Stimulated activated CD4-positive, alpha-beta T cell treated with anti-CD3 and anti-CD28 coated beads, Interleukin-1b, Interleukin-23, amount 100 ng/mL, for 48 hours (primary cell): ENCODE measurements at regions not wholly inside any gene's neighbourhood (a gene's known extent, or its start where the extent isn't known, plus 50 kb on each side); places are given as distances from the start of the nearest gene placed in this dataset.

Experiments
- DNase-seq: peaks from one replicate; pipeline ENCODE4 v3.0.0-alpha.2; 2020

GRCh38 chr9:96031916-96032534 is 156.5 kb downstream of the ERCC6L2 start:
- DNase-seq = no peak

DNA sequence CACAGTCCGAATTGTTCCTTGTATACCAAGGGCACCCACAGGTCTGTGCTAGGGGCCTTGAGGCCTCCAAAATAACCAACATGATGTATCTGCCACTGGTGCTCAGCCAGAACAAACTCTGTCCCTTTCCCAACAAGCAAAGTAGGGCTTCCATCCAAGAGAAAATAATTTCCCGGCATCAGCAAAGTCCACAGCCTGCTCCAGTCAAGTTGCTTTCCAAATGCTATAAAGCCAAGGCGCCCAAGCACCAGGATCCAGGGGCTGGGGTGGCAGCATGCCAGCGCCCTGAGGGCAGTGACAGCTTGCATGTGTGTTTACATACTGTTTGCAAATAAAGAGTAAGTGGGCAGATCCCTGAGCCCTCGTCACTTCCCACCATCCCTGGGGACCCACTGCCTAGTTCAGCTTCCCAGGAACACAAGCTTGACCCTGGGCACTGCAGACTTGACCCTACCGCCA is 155.9 kb downstream of the ERCC6L2 start:
- DNase-seq = no peak

DNA sequence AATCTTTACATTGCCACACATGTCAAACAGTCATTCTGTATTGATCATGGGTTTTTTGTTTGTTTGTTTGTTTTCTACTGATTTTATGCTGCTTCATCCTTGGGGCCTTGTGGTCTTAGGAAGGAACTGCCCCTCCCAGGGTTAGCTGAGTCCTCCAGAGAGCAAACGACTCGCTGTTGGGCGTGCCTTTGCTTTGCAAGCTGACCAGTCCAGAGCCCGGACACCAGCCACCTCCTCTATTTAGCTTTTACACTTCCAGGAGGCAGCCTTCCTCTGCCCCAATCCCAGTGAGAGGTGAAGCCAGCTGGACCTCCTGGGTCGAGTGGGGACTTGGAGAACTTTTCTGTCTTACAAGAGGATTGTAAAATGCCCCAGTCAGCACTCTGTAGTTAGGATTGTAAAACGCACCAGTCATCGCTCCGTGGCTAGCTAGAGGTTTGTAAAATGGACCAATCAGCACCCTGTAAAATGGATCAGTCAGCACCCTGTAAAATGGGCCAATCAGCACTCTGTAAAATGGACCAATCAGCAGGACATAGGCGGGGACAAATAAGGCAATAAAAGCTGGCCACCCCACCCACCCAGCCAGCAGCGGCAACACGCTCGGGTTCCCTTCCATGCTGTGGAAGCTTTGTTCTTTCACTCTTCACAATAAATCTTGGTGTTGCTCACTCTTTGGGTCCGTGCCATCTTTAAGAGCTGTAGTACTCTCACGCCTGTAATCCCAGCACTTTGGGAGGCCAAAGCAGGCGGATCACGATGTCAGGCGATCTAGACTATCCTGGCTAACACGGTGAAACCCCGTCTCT is 154.4 kb downstream of the ERCC6L2 start:
- no peak for DNase-seq

- DNase-seq = no peak
These were observed 152.0 kb downstream of the ERCC6L2 start for GRCh38 chr9:96027251-96028131.

- DNase-seq = no peak
These were observed 151.2 kb downstream of the ERCC6L2 start for GRCh38 chr9:96026655-96027213.

DNA sequence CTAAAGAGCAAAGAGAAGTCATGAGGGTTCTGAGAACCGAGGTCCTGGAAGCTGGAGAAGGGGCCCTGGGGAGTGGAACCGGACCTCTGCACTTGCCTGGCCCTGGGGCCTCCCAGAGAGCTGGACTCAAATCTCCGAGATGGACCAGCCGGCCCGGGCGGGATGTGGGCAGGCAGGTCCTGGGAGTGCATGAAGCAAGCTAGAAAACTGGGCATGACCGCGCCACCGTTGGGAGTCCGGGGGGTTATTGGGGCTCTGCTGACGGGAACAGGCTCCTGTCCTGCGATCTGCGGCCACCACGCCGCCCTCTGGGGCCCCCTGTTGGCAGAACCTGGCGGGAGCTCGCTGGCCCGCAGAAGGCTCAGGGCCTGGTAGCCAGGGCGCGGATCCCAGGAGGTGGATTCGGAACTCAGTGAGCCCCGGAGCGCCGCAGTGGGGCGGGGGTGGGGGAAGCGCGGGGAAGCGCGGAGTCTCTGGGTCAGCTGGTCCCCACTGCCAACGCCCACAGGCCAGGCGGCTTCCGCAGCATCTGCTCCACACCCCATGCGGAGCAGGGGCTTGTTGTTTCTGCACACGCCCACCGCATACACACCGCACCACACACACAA is 150.6 kb downstream of the ERCC6L2 start:
- no peak for DNase-seq

DNA sequence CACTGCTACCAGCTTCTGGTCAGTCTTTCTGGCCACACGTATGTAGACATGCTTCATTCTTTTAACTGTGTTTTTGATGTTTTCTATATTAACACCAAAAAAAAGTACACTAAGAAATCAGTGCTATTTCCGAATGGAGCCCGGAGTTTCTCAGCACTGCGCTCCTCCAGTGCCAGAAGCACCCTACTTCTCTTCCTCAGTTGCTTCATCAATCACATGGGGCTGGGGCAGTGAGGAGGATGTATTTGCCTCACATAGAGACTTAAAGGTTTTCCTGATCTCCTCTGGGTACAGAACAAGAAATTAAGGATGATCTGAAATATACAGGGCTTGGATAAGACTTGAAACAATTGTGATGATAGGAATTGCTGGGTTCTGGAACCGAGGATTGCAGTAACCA is 148.0 kb downstream of the ERCC6L2 start:
- no peak for DNase-seq

DNA sequence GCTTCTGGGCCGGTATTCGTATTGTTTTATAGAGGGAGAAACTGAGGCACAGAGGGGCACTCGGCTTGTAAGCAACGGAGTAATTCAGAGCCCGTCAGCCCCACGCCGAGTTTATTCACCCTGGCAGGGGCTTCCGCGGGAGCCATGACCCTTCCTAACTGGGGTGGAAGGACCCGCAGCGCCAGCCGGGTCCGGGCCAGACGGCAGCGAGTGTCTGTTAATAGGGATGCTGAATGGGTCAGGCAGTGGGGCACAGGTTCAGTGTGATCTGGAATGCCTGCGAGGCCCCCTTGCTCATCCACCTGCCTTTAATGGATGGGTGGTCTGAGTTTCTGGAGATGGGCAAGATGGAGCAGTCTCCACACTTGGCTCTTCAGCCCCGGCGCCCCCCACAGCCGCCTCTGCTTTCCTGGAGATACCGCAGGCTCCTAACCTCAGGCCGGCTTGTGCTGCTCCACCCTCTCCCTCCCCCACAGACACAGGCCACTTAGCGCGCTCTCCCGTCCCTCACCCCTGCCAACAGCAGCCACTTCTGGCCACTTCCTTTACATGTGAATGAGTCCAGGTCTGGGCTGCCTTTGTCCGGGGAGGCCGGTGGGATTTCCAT is 147.1 kb downstream of the ERCC6L2 start:
- no peak for DNase-seq

DNA sequence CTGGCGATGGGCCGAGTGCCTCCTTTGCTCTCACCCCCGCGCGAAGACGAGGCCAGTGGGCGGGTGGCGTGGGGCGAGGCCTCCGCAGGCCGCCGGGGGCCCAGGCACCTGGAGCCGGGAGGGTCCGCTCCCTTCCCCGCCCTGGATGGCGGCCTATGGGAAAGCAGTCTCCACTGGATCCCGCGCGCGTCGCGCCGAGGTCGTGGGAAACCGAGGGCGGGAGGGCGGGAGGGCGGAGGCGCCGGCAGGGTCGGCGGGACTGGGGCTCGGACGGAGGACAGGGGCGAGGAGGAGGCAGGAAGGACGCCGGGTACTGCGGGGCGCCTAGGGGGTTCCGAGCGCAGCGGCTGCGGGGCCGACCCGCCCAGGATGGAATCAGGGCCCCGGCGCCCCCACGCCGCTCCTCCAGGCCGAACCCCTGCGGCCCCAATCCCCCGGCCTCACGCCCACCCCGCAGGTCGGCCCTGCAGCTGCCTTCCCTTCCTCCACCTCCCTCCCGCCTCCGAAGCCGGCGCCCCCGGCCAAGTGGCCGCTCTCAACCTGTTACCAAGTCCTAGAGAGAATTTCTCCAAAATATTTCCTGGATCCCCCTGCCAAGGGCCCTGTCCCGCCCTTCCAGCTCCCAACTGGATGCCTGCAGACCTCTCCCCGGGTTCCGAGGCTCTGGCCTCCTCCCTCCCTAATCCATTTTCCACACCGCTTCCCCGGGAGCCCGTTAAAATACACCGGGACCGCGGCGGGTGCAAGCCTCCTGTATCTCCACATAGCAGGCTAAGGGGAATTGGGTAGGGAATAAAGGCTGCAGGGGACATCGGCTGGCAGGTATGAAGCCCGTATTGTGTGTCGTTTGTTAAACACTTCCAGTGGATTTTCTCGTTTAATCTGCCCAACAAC is 146.3 kb downstream of the ERCC6L2 start:
- no peak for DNase-seq

DNA sequence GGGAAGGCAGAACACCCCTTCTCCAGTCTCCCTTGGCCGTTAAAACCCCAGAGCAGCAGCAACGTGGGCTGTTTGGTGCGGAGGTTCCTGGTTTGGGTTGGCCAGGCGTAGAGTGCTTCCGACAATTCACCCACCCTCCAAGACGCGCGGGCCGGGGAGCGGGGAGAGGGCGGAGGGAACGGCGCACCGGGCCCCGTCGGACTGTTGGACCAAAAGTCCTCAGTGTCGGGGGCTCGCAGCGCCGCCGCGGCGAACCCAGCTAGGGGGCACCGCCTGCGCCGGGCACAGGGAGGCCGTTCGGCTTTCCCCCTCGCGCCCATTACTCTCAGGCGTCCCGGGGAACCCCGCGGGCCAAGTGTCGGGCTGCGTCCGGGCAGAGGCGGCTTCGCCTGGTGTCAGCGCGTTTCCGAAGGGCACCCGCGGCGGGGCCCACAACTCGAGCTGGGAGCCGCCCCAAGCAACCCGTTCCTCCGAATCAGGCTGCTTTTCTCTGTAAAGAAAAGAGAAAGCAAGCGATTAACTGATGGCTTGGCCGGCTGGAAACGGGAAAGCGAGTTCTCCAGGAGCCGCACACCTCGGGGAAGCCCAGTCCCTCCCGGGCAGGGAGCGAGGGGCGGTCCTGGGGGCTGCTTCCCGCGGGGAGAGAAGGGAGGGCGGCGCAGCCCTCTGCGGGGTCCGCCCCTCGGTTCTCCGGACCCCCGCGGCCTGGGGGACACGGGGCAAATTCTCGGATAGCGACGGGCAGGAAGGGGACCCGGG is 145.5 kb downstream of the ERCC6L2 start:
- peak; percentile 37 for DNase-seq

- no peak for DNase-seq
These were observed 144.9 kb downstream of the ERCC6L2 start for GRCh38 chr9:96020300-96020791.
